ENCODE measurements at regions not wholly inside any gene's neighbourhood (a gene's known extent, or its start where the extent isn't known, plus 50 kb on each side); places are given as distances from the start of the nearest gene placed in this dataset.

GRCh38 chr10:57723305-57723704 is 544.4 kb downstream of the IPMK start:
- Histone ChIP-seq H3K36me3 (no peaks in the 10 kb centered on the region), H3K4me1 (no peaks in the 10 kb centered on the region), H3K27me3 (no peaks in the 10 kb centered on the region), H3K27ac (no peak overlapping the region), H3K9me3 (no peaks in the 10 kb centered on the region), H3K4me3 (no peak overlapping the region), H3K9ac (ENCODE audit: low read depth in 2 of 2, low read length in 2 of 2) (no peak overlapping the region)
- intact Hi-C loops (cut with DNase I) = no loop called here
- no peak for TF ChIP-seq CTCF (IDR thresholded peaks at IDR 0.05)
- no peak for DNase-seq

GRCh38 chr10:57716884-57717283 is 550.8 kb downstream of the IPMK start:
- Histone ChIP-seq H3K36me3 (no peaks in the 10 kb centered on the region), H3K9me3 (no peaks in the 10 kb centered on the region), H3K9ac (ENCODE audit: low read depth in 2 of 2, low read length in 2 of 2) (no peak overlapping the region), H3K4me3 (no peak overlapping the region), H3K27me3 (no peaks in the 10 kb centered on the region), H3K4me1 (no peaks in the 10 kb centered on the region), H3K27ac (no peak overlapping the region)
- no peak for TF ChIP-seq CTCF (IDR thresholded peaks at IDR 0.05)
- intact Hi-C loops (cut with DNase I) = loop anchor here (5.0 to 10.0 kb wide), 2 partner anchors 350 to 438 kb away; no protein-coding TSS in a partner anchor
- no peak for DNase-seq

GRCh38 chr10:57715233-57715632 is 552.5 kb downstream of the IPMK start:
- Histone ChIP-seq H3K27me3 (no peaks in the 10 kb centered on the region), H3K27ac (no peak overlapping the region), H3K9me3 (no peaks in the 10 kb centered on the region), H3K9ac (ENCODE audit: low read depth in 2 of 2, low read length in 2 of 2) (no peak overlapping the region), H3K4me1 (no peaks in the 10 kb centered on the region), H3K36me3 (no peaks in the 10 kb centered on the region), H3K4me3 (no peak overlapping the region)
- intact Hi-C loops (cut with DNase I) = loop anchor here (5.0 to 10.0 kb wide), 2 partner anchors 352 to 440 kb away; no protein-coding TSS in a partner anchor
- no peak for DNase-seq
- TF ChIP-seq CTCF (IDR thresholded peaks at IDR 0.05) = no peak

GRCh38 chr10:57707300-57707658 is 560.4 kb downstream of the IPMK start:
- Histone ChIP-seq H3K4me3 (no peak overlapping the region), H3K4me1 (no peaks in the 10 kb centered on the region), H3K9ac (ENCODE audit: low read depth in 2 of 2, low read length in 2 of 2) (no peak overlapping the region), H3K9me3 (no peaks in the 10 kb centered on the region), H3K27me3 (no peaks in the 10 kb centered on the region), H3K27ac (no peak overlapping the region), H3K36me3 (no peaks in the 10 kb centered on the region)
- TF ChIP-seq CTCF (IDR thresholded peaks at IDR 0.05) = no peak
- intact Hi-C loops (cut with DNase I) = no loop called here
- DNase-seq = no peak

GRCh38 chr10:57706576-57707299 is 561.0 kb downstream of the IPMK start:
- H3K27ac ChIP-seq = no peak overlapping the region

More at GRCh38 chr10:57706576-57707299, 561.0 kb downstream of the IPMK start:
- Histone ChIP-seq H3K4me1 (no peaks in the 10 kb centered on the region), H3K9me3 (no peaks in the 10 kb centered on the region), H3K9ac (ENCODE audit: low read depth in 2 of 2, low read length in 2 of 2) (no peak overlapping the region), H3K36me3 (no peaks in the 10 kb centered on the region), H3K27me3 (no peaks in the 10 kb centered on the region), H3K4me3 (no peak overlapping the region)
- intact Hi-C loops (cut with DNase I) = no loop called here
- no peak for TF ChIP-seq CTCF (IDR thresholded peaks at IDR 0.05)
- no peak for DNase-seq
